ENCODE measurements at regions not wholly inside any gene's neighbourhood (a gene's known extent, or its start where the extent isn't known, plus 50 kb on each side); places are given as distances from the start of the nearest gene placed in this dataset.

GRCh38 chr10:89829262-89829886 lies 128.0 kb downstream of the KIF20B start (continued):
- TF ChIP-seq, protein P1, sequence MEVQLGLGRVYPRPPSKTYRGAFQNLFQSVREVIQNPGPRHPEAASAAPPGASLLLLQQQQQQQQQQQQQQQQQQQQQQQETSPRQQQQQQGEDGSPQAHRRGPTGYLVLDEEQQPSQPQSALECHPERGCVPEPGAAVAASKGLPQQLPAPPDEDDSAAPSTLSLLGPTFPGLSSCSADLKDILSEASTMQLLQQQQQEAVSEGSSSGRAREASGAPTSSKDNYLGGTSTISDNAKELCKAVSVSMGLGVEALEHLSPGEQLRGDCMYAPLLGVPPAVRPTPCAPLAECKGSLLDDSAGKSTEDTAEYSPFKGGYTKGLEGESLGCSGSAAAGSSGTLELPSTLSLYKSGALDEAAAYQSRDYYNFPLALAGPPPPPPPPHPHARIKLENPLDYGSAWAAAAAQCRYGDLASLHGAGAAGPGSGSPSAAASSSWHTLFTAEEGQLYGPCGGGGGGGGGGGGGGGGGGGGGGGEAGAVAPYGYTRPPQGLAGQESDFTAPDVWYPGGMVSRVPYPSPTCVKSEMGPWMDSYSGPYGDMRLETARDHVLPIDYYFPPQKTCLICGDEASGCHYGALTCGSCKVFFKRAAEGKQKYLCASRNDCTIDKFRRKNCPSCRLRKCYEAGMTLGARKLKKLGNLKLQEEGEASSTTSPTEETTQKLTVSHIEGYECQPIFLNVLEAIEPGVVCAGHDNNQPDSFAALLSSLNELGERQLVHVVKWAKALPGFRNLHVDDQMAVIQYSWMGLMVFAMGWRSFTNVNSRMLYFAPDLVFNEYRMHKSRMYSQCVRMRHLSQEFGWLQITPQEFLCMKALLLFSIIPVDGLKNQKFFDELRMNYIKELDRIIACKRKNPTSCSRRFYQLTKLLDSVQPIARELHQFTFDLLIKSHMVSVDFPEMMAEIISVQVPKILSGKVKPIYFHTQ (CRISPR knock-in tag; IDR thresholded peaks at IDR 0.05), result no peak

- CTCF ChIA-PET, result no interaction called here
- H3K4me1 Mint-ChIP-seq, result no peaks in the 10 kb centered on the region
- no peaks in the 10 kb centered on the region for H3K36me3 Mint-ChIP-seq
- ATAC-seq (no peak), DNase-seq (ENCODE audit: low spot score) (no peak)
- H3K4me3 Mint-ChIP-seq, result no peak overlapping the region
- H3K27me3 Mint-ChIP-seq (ENCODE audit: low read depth), result no peaks in the 10 kb centered on the region; the same call in 1 of the 2 replicates
- peaks cover 4% of the 10 kb centered on the region; the same call in 1 of the 2 replicates for H3K9me3 Mint-ChIP-seq
- POLR2A ChIA-PET, result no interaction called here
- no peak overlapping the region for H3K27ac Mint-ChIP-seq
- no peak for TF ChIP-seq NFYB (CRISPR knock-in tag; conservative IDR thresholded peaks at IDR 0.05; ENCODE audit: low read depth)
- TF ChIP-seq, protein P2, sequence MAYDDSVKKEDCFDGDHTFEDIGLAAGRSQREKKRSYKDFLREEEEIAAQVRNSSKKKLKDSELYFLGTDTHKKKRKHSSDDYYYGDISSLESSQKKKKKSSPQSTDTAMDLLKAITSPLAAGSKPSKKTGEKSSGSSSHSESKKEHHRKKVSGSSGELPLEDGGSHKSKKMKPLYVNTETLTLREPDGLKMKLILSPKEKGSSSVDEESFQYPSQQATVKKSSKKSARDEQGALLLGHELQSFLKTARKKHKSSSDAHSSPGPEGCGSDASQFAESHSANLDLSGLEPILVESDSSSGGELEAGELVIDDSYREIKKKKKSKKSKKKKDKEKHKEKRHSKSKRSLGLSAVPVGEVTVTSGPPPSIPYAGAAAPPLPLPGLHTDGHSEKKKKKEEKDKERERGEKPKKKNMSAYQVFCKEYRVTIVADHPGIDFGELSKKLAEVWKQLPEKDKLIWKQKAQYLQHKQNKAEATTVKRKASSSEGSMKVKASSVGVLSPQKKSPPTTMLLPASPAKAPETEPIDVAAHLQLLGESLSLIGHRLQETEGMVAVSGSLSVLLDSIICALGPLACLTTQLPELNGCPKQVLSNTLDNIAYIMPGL (CRISPR knock-in tag; IDR thresholded peaks at IDR 0.05), result no peak
- TF ChIP-seq, protein P3, sequence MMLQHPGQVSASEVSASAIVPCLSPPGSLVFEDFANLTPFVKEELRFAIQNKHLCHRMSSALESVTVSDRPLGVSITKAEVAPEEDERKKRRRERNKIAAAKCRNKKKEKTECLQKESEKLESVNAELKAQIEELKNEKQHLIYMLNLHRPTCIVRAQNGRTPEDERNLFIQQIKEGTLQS (CRISPR knock-in tag; conservative IDR thresholded peaks at IDR 0.05), result no peak
- TF ChIP-seq, protein P4, sequence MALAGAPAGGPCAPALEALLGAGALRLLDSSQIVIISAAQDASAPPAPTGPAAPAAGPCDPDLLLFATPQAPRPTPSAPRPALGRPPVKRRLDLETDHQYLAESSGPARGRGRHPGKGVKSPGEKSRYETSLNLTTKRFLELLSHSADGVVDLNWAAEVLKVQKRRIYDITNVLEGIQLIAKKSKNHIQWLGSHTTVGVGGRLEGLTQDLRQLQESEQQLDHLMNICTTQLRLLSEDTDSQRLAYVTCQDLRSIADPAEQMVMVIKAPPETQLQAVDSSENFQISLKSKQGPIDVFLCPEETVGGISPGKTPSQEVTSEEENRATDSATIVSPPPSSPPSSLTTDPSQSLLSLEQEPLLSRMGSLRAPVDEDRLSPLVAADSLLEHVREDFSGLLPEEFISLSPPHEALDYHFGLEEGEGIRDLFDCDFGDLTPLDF (CRISPR knock-in tag; IDR thresholded peaks at IDR 0.05), result no peak
- no peak for TF ChIP-seq RELA (CRISPR knock-in tag; IDR thresholded peaks at IDR 0.05; ENCODE audit: borderline replicate concordance)
- no peak for TF ChIP-seq JAZF1 (CRISPR knock-in tag; IDR thresholded peaks at IDR 0.05)
- TF ChIP-seq ZNF219 (CRISPR knock-in tag; IDR thresholded peaks at IDR 0.05; ENCODE audit: borderline replicate concordance), result no peak
- no peak for TF ChIP-seq E2F4 (CRISPR knock-in tag; IDR thresholded peaks at IDR 0.05; ENCODE audit: borderline replicate concordance, low read depth)
- no peak for TF ChIP-seq JUN (CRISPR knock-in tag; IDR thresholded peaks at IDR 0.05)
Observed at GRCh38 chr10:89829887-89830269, 128.5 kb downstream of the KIF20B start.

GRCh38 chr10:89830624-89831023 lies 129.2 kb downstream of the KIF20B start:
- no peak for ATAC-seq
- H3K27me3 Mint-ChIP-seq (ENCODE audit: low read depth), result peaks cover under 1% of the 10 kb centered on the region; the same call in 1 of the 2 replicates
- no peak for DNase-seq (ENCODE audit: low spot score)
- no peak overlapping the region for H3K27ac Mint-ChIP-seq
- H3K4me1 Mint-ChIP-seq, result no peaks in the 10 kb centered on the region
- peaks cover 4% of the 10 kb centered on the region; the same call in 1 of the 2 replicates for H3K9me3 Mint-ChIP-seq
- ChIA-PET CTCF (no interaction called here), POLR2A (no interaction called here)
- no peak overlapping the region for H3K4me3 Mint-ChIP-seq
- no peaks in the 10 kb centered on the region for H3K36me3 Mint-ChIP-seq
- TF ChIP-seq, protein P5, sequence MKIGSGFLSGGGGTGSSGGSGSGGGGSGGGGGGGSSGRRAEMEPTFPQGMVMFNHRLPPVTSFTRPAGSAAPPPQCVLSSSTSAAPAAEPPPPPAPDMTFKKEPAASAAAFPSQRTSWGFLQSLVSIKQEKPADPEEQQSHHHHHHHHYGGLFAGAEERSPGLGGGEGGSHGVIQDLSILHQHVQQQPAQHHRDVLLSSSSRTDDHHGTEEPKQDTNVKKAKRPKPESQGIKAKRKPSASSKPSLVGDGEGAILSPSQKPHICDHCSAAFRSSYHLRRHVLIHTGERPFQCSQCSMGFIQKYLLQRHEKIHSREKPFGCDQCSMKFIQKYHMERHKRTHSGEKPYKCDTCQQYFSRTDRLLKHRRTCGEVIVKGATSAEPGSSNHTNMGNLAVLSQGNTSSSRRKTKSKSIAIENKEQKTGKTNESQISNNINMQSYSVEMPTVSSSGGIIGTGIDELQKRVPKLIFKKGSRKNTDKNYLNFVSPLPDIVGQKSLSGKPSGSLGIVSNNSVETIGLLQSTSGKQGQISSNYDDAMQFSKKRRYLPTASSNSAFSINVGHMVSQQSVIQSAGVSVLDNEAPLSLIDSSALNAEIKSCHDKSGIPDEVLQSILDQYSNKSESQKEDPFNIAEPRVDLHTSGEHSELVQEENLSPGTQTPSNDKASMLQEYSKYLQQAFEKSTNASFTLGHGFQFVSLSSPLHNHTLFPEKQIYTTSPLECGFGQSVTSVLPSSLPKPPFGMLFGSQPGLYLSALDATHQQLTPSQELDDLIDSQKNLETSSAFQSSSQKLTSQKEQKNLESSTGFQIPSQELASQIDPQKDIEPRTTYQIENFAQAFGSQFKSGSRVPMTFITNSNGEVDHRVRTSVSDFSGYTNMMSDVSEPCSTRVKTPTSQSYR (CRISPR knock-in tag; IDR thresholded peaks at IDR 0.05), result no peak
- TF ChIP-seq FOXJ3 (CRISPR knock-in tag; IDR thresholded peaks at IDR 0.05; ENCODE audit: borderline replicate concordance) (no peak), NFE2L1 (CRISPR knock-in tag; IDR thresholded peaks at IDR 0.05) (no peak), SP1 (CRISPR knock-in tag; conservative IDR thresholded peaks at IDR 0.05) (no peak), GTF2I (CRISPR knock-in tag; conservative IDR thresholded peaks at IDR 0.05) (no peak), ZNF138 (CRISPR knock-in tag; conservative IDR thresholded peaks at IDR 0.05) (no peak), MXD4 (CRISPR knock-in tag; IDR thresholded peaks at IDR 0.05; ENCODE audit: borderline replicate concordance) (no peak), GRHL2 (CRISPR knock-in tag; IDR thresholded peaks at IDR 0.05; ENCODE audit: insufficient replicate concordance, severe bottlenecking) (no peak)
- TF ChIP-seq, protein P6, sequence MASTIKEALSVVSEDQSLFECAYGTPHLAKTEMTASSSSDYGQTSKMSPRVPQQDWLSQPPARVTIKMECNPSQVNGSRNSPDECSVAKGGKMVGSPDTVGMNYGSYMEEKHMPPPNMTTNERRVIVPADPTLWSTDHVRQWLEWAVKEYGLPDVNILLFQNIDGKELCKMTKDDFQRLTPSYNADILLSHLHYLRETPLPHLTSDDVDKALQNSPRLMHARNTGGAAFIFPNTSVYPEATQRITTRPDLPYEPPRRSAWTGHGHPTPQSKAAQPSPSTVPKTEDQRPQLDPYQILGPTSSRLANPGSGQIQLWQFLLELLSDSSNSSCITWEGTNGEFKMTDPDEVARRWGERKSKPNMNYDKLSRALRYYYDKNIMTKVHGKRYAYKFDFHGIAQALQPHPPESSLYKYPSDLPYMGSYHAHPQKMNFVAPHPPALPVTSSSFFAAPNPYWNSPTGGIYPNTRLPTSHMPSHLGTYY (CRISPR knock-in tag; IDR thresholded peaks at IDR 0.05), result no peak
- TF ChIP-seq, protein P7, sequence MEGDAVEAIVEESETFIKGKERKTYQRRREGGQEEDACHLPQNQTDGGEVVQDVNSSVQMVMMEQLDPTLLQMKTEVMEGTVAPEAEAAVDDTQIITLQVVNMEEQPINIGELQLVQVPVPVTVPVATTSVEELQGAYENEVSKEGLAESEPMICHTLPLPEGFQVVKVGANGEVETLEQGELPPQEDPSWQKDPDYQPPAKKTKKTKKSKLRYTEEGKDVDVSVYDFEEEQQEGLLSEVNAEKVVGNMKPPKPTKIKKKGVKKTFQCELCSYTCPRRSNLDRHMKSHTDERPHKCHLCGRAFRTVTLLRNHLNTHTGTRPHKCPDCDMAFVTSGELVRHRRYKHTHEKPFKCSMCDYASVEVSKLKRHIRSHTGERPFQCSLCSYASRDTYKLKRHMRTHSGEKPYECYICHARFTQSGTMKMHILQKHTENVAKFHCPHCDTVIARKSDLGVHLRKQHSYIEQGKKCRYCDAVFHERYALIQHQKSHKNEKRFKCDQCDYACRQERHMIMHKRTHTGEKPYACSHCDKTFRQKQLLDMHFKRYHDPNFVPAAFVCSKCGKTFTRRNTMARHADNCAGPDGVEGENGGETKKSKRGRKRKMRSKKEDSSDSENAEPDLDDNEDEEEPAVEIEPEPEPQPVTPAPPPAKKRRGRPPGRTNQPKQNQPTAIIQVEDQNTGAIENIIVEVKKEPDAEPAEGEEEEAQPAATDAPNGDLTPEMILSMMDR (IDR thresholded peaks at IDR 0.05), result no peak

Data from WTC11 (cell line).